A673 (cell line): ENCODE measurements at regions not wholly inside any gene's neighbourhood (a gene's known extent, or its start where the extent isn't known, plus 50 kb on each side); places are given as distances from the start of the nearest gene placed in this dataset.
"Not testable (repeated sequence)": the region's sequence is repeated elsewhere in the genome, so short reads cannot be mapped to it uniquely, and the experiment has no call there.

Source experiments
- EZH2 ChIP-seq: fragments of 200-600 bp; sonication (generic); IDR thresholded peaks from 2 replicates; pipeline ENCODE4 v1.6.1; 2017; ENCODE audit warnings: borderline replicate concordance, low read depth, mild to moderate bottlenecking, mixed read lengths, antibody characterized with exemption, low read length; ENCODE audit not compliant: poor library complexity, severe bottlenecking
- TF ChIP-seq, protein P1 (sequence below): fragments of 300-800, 200-600 bp; sonication (generic); conservative IDR thresholded peaks from 2 replicates; pipeline ENCODE4 v1.5.1; 2017; ENCODE audit warnings: low read depth, mild to moderate bottlenecking, antibody characterized with exemption, low read length, moderate library complexity, mixed read lengths

- TF ChIP-seq, protein P1, sequence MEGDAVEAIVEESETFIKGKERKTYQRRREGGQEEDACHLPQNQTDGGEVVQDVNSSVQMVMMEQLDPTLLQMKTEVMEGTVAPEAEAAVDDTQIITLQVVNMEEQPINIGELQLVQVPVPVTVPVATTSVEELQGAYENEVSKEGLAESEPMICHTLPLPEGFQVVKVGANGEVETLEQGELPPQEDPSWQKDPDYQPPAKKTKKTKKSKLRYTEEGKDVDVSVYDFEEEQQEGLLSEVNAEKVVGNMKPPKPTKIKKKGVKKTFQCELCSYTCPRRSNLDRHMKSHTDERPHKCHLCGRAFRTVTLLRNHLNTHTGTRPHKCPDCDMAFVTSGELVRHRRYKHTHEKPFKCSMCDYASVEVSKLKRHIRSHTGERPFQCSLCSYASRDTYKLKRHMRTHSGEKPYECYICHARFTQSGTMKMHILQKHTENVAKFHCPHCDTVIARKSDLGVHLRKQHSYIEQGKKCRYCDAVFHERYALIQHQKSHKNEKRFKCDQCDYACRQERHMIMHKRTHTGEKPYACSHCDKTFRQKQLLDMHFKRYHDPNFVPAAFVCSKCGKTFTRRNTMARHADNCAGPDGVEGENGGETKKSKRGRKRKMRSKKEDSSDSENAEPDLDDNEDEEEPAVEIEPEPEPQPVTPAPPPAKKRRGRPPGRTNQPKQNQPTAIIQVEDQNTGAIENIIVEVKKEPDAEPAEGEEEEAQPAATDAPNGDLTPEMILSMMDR, result not testable (repeated sequence)
- not testable (repeated sequence) for TF ChIP-seq EZH2
Measured at GRCh38 chr15:34488973-34489959, 51.7 kb upstream of the GOLGA8A start.
